ENCODE measurements at regions not wholly inside any gene's neighbourhood (a gene's known extent, or its start where the extent isn't known, plus 50 kb on each side); places are given as distances from the start of the nearest gene placed in this dataset.

- Histone ChIP-seq H3K4me3 (ENCODE audit: low read depth, low read length) (no peak overlapping the region), H3K36me3 (ENCODE audit: control insufficient read depth, insufficient read depth, low read length) (no peaks in the 10 kb centered on the region), H3K27ac (no peak overlapping the region), H3K9me3 (ENCODE audit: control insufficient read depth, low read length) (no peaks in the 10 kb centered on the region), H3K4me2 (ENCODE audit: low read length) (no peak overlapping the region), H3K79me2 (no peaks in the 10 kb centered on the region), H3K27me3 (ENCODE audit: control insufficient read depth, insufficient read depth, low read length) (no peaks in the 10 kb centered on the region), H2AFZ (no peak overlapping the region), H3K9ac (no peak overlapping the region), H3K4me1 (no peaks in the 10 kb centered on the region)
- no peak for TF ChIP-seq CTCF (IDR thresholded peaks at IDR 0.05)
Measured at GRCh38 chr3:22262386-22262785, 511.4 kb upstream of the ZNF385D start.

- Histone ChIP-seq H3K79me2 (no peaks in the 10 kb centered on the region), H3K27ac (no peak overlapping the region), H3K9me3 (ENCODE audit: control insufficient read depth, low read length) (no peaks in the 10 kb centered on the region), H3K4me2 (ENCODE audit: low read length) (no peak overlapping the region), H3K9ac (no peak overlapping the region), H2AFZ (no peak overlapping the region), H3K4me1 (no peaks in the 10 kb centered on the region), H3K36me3 (ENCODE audit: control insufficient read depth, insufficient read depth, low read length) (no peaks in the 10 kb centered on the region), H3K27me3 (ENCODE audit: control insufficient read depth, insufficient read depth, low read length) (no peaks in the 10 kb centered on the region), H3K4me3 (ENCODE audit: low read depth, low read length) (no peak overlapping the region)
- TF ChIP-seq CTCF (IDR thresholded peaks at IDR 0.05): no peak
Measured at GRCh38 chr3:22263042-22263441, 512.0 kb upstream of the ZNF385D start.

GRCh38 chr3:22265403-22265802, 514.4 kb upstream of the ZNF385D start:
- no peaks in the 10 kb centered on the region for H3K79me2 ChIP-seq
- no peaks in the 10 kb centered on the region for H3K9me3 ChIP-seq (ENCODE audit: control insufficient read depth, low read length)
- no peaks in the 10 kb centered on the region for H3K36me3 ChIP-seq (ENCODE audit: control insufficient read depth, insufficient read depth, low read length)
- no peak overlapping the region for H3K4me3 ChIP-seq (ENCODE audit: low read depth, low read length)
- no peaks in the 10 kb centered on the region for H3K27me3 ChIP-seq (ENCODE audit: control insufficient read depth, insufficient read depth, low read length)
- H3K4me1 ChIP-seq: no peaks in the 10 kb centered on the region
- no peak overlapping the region for H3K27ac ChIP-seq
- no peak overlapping the region for H2AFZ ChIP-seq
- no peak overlapping the region for H3K9ac ChIP-seq
- H3K4me2 ChIP-seq (ENCODE audit: low read length): no peak overlapping the region
- TF ChIP-seq CTCF (IDR thresholded peaks at IDR 0.05): no peak

GRCh38 chr3:22269831-22270230, 518.8 kb upstream of the ZNF385D start:
- no peaks in the 10 kb centered on the region for H3K36me3 ChIP-seq (ENCODE audit: control insufficient read depth, insufficient read depth, low read length)
- H3K9me3 ChIP-seq (ENCODE audit: control insufficient read depth, low read length): no peaks in the 10 kb centered on the region
- H3K27me3 ChIP-seq (ENCODE audit: control insufficient read depth, insufficient read depth, low read length): no peaks in the 10 kb centered on the region
- no peak for TF ChIP-seq CTCF (IDR thresholded peaks at IDR 0.05)
- H3K4me3 ChIP-seq (ENCODE audit: low read depth, low read length): no peak overlapping the region
- no peaks in the 10 kb centered on the region for H3K4me1 ChIP-seq
- H3K79me2 ChIP-seq: no peaks in the 10 kb centered on the region
- H3K27ac ChIP-seq: no peak overlapping the region
- H3K9ac ChIP-seq: no peak overlapping the region
- H2AFZ ChIP-seq: no peak overlapping the region
- H3K4me2 ChIP-seq (ENCODE audit: low read length): no peak overlapping the region

GRCh38 chr3:22276351-22276750, 525.3 kb upstream of the ZNF385D start:
- H2AFZ ChIP-seq: no peak overlapping the region
- H3K9me3 ChIP-seq (ENCODE audit: control insufficient read depth, low read length): no peaks in the 10 kb centered on the region
- H3K79me2 ChIP-seq: no peaks in the 10 kb centered on the region
- H3K27ac ChIP-seq: no peak overlapping the region
- H3K36me3 ChIP-seq (ENCODE audit: control insufficient read depth, insufficient read depth, low read length): no peaks in the 10 kb centered on the region
- no peak overlapping the region for H3K4me2 ChIP-seq (ENCODE audit: low read length)
- H3K4me1 ChIP-seq: no peaks in the 10 kb centered on the region
- H3K27me3 ChIP-seq (ENCODE audit: control insufficient read depth, insufficient read depth, low read length): no peaks in the 10 kb centered on the region
- TF ChIP-seq CTCF (IDR thresholded peaks at IDR 0.05): no peak
- H3K4me3 ChIP-seq (ENCODE audit: low read depth, low read length): no peak overlapping the region
- H3K9ac ChIP-seq: no peak overlapping the region

All from parathyroid adenoma (tissue), 2 donors.